Tibial nerve (tissue), 4 donors: ENCODE measurements at regions not wholly inside any gene's neighbourhood (a gene's known extent, or its start where the extent isn't known, plus 50 kb on each side); places are given as distances from the start of the nearest gene placed in this dataset.

Experiments used
- DNase-seq, 2 donors: peaks; one replicate each; pipeline ENCODE4 v3.0.0-alpha.2; 2019; ENCODE audit warnings: low spot score in 2 of 2
- H3K27ac ChIP-seq, 4 donors: fragments of 200-600 bp; sonication (generic) in 3 of 4; one replicate each; pipeline ENCODE4 v1.5.1; 2017 to 2019; ENCODE audit warnings: mild to moderate bottlenecking in 1 of 4
- H3K27me3 ChIP-seq, 2 donors: fragments of 200-600 bp; sonication (generic) in 1 of 2; one replicate each; pipeline versions ENCODE4 v1.5.1 to v1.6.0; 2017 to 2019
- H3K36me3 ChIP-seq, 3 donors: fragments of 200-600 bp; sonication (generic); one replicate each; pipeline ENCODE4 v1.5.1; 2018 to 2019
- H3K4me1 ChIP-seq, 4 donors: fragments of 200-600 bp; sonication (generic) in 3 of 4; one replicate each; pipeline ENCODE4 v1.5.1; 2017 to 2019
- H3K4me3 ChIP-seq, 4 donors: fragments of 200-600 bp; sonication (generic) in 3 of 4; one replicate each; pipeline ENCODE4 v1.5.1; 2017 to 2019; ENCODE audit warnings: mild to moderate bottlenecking in 1 of 4, moderate library complexity in 1 of 4
- H3K9me3 ChIP-seq, 4 donors: fragments of 200-600 bp; sonication (generic) in 3 of 4; one replicate each; pipeline ENCODE4 v1.5.1; 2017 to 2019
- CTCF ChIP-seq, 5 experiments: fragments of 200-600 bp in 3 of 5; fragments of 450-650 bp in 2 of 5; sonication (generic) in 3 of 5; IDR thresholded peaks; one replicate each; pipeline ENCODE4 v1.5.1; 2016 to 2019; ENCODE audit warnings: antibody characterized with exemption in 5 of 5, mild to moderate bottlenecking in 3 of 5, moderate library complexity in 2 of 5
- EP300 ChIP-seq, 2 donors: sonication (generic); formaldehyde crosslinking; IDR thresholded peaks; one replicate each; pipeline ENCODE4 v1.6.1; 2017; ENCODE audit warnings: antibody characterized with exemption in 2 of 2, mild to moderate bottlenecking in 1 of 2
- POLR2A ChIP-seq, 2 donors: fragments of 450-650 bp; IDR thresholded peaks; one replicate each; pipeline ENCODE4 v1.6.1; 2017; ENCODE audit warnings: antibody characterized with exemption in 2 of 2, mild to moderate bottlenecking in 2 of 2, moderate library complexity in 2 of 2
- WGBS, 2 donors: methylation state at CpG; one replicate each; pipeline ENCODE4 v1.1.5; 2018; 5-methylcytosine and 5-hydroxymethylcytosine counted together

GRCh38 chr2:184359379-184359778, 238.9 kb upstream of the ZNF804A start:
- Histone ChIP-seq H3K9me3 (no peaks in the 10 kb centered on the region), H3K27ac (no peak overlapping the region), H3K27me3 (no peaks in the 10 kb centered on the region), H3K4me3 (no peak overlapping the region), H3K36me3 (no peaks in the 10 kb centered on the region), H3K4me1 (no peaks in the 10 kb centered on the region)
- TF ChIP-seq POLR2A (IDR thresholded peaks at IDR 0.05) = no peak
- no peak for TF ChIP-seq EP300 (IDR thresholded peaks at IDR 0.05)
- TF ChIP-seq CTCF (IDR thresholded peaks at IDR 0.05) = no peak
- 77 to 79% methylated on average over 2 of the region's 2 CpGs for WGBS, 2 donors
- DNase-seq = no peak

- TF ChIP-seq POLR2A (IDR thresholded peaks at IDR 0.05) (no peak), EP300 (IDR thresholded peaks at IDR 0.05) (no peak)
- WGBS, 2 donors = 72% methylated on average over 5 of the region's 5 CpGs
- Histone ChIP-seq H3K27me3 (no peaks in the 10 kb centered on the region), H3K4me3 (no peak overlapping the region), H3K9me3 (no peaks in the 10 kb centered on the region), H3K27ac (no peak overlapping the region), H3K4me1 (no peaks in the 10 kb centered on the region), H3K36me3 (no peaks in the 10 kb centered on the region)
- DNase-seq = no peak
These were observed 235.1 kb upstream of the ZNF804A start for GRCh38 chr2:184363213-184363612.

DNA sequence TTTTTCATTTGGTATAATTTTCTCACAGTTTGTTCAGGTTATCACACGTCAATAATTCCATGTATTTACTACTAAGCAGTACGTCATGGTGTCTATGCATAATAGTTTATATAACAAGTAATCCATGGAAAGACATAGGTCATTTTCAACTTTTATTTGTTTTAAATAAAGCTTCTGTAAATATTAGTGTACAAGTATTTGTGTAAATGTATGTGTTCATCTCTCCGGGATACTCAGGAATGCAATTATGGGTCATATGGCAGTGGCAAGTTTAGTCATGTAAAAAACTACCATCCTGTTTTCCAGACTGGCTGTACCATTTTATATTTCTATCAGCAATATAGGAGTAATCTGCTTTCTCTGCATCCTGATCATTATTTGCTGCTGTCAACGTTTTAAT, 231.1 kb upstream of the ZNF804A start:
- 75 to 79% methylated on average over 4 of the region's 4 CpGs for WGBS, 2 donors
- no peaks in the 10 kb centered on the region for H3K4me1 ChIP-seq
- no peaks in the 10 kb centered on the region for H3K36me3 ChIP-seq
- H3K27ac ChIP-seq = no peak overlapping the region
- H3K9me3 ChIP-seq = no peaks in the 10 kb centered on the region
- no peak overlapping the region for H3K4me3 ChIP-seq
- H3K27me3 ChIP-seq = no peaks in the 10 kb centered on the region
- TF ChIP-seq CTCF (IDR thresholded peaks at IDR 0.05) (no peak), EP300 (IDR thresholded peaks at IDR 0.05) (no peak), POLR2A (IDR thresholded peaks at IDR 0.05) (no peak)
- DNase-seq = no peak

DNA sequence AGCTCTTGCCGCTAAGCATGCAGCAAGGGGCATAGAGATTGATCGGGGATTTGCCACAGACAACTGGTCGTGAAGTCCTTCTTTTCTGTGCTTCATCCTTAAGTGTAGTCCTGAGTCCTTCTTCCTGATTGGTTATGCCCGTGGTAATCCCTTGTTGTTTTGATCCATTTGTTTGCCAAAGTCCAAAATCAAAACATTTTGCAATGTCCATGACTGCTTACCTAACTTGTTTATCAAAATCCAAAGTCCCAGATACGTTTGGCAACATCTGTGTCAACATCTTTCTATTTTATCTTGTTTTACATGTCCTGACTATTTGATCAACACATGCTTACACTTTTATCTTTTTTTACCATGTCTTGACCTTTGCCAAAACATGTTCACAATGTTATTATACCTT, 229.0 kb upstream of the ZNF804A start:
- TF ChIP-seq POLR2A (IDR thresholded peaks at IDR 0.05) (no peak), EP300 (IDR thresholded peaks at IDR 0.05) (no peak), CTCF (IDR thresholded peaks at IDR 0.05) (no peak)
- Histone ChIP-seq H3K4me1 (no peaks in the 10 kb centered on the region), H3K9me3 (no peaks in the 10 kb centered on the region), H3K4me3 (no peak overlapping the region), H3K27me3 (no peaks in the 10 kb centered on the region), H3K36me3 (no peaks in the 10 kb centered on the region), H3K27ac (no peak overlapping the region)
- WGBS, 2 donors = 71 to 85% methylated on average over 5 of the region's 5 CpGs
- DNase-seq = no peak

DNA sequence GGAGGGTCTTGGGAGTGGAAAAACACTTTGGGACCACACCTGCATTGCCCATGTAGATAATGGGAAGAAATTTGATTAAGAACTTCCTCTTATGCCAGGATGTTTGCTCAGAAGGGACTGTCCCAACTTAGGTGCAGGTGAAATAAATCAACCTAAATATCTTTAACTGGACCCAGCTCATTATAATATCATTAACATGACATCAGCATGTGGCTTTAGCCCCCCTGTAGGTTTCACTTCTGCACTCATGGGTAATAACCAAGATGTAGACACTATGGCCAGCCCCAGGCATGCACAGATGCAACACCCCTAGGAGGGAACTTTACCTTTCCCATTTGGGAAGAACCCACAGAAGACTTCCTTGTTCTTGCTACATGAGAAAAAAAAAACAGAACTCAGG, 227.4 kb upstream of the ZNF804A start:
- Histone ChIP-seq H3K4me3 (no peak overlapping the region), H3K36me3 (no peaks in the 10 kb centered on the region), H3K4me1 (no peaks in the 10 kb centered on the region), H3K27ac (no peak overlapping the region), H3K27me3 (no peaks in the 10 kb centered on the region), H3K9me3 (no peaks in the 10 kb centered on the region)
- DNase-seq = no peak
- TF ChIP-seq POLR2A (IDR thresholded peaks at IDR 0.05) = no peak
- no peak for TF ChIP-seq CTCF (IDR thresholded peaks at IDR 0.05)

DNA sequence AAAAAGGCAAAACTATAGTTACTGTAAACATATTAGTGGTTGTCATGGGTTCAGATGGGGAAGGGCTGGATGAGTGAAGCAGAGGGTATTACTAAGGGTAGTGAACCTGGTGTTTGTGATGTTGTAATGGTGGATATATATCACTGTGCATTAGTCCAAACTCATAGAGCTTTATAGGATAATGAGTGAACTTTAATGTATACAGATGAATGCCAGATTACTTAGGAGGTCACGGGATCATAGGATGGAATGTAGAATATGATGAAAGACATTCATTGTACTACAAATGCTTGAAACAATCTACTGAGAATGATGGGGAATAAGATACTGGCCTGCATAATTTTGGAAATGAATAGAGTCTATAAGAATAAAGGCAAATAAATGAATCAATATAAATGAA, 226.7 kb upstream of the ZNF804A start:
- Histone ChIP-seq H3K36me3 (no peaks in the 10 kb centered on the region), H3K4me1 (no peaks in the 10 kb centered on the region), H3K9me3 (no peaks in the 10 kb centered on the region), H3K27me3 (no peaks in the 10 kb centered on the region), H3K4me3 (no peak overlapping the region), H3K27ac (no peak overlapping the region)
- no peak for DNase-seq
- TF ChIP-seq EP300 (IDR thresholded peaks at IDR 0.05) = no peak
- WGBS, 2 donors = 31 to 45% methylated on average over 1 of the region's 1 CpG
